ENCODE measurements at regions not wholly inside any gene's neighbourhood (a gene's known extent, or its start where the extent isn't known, plus 50 kb on each side); places are given as distances from the start of the nearest gene placed in this dataset.

DNA sequence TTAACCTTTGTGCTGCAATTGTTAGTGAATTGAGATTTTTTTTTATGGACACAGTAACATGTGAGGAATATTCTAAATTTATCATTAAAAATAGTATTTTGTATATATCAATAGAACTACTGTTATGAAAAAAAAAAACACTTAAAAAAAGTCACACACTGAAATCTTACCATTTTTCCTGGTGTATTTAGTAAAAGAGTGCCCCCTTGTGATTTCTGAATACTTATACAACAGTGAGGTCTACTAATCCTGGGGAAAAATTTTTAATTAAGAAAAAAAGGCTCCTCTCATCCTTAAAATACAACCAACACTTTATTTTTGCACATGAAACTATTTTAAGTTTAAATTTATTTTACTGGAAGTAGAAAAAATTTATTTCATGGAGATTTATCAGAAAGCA, 56.4 kb upstream of the SPOCK3 start:
- Histone ChIP-seq H4K20me1 (ENCODE audit: insufficient read depth, low read length) (no peaks in the 10 kb centered on the region), H3K27me3 (ENCODE audit: insufficient read depth, low read length) (no peaks in the 10 kb centered on the region), H3K79me2 (ENCODE audit: insufficient read depth, low read length) (no peaks in the 10 kb centered on the region), H3K4me1 (ENCODE audit: insufficient read depth, low read length) (no peaks in the 10 kb centered on the region), H3K9me3 (ENCODE audit: low read depth, low read length) (no peaks in the 10 kb centered on the region), H3K27ac (ENCODE audit: low read depth, low read length) (no peak overlapping the region), H3K36me3 (ENCODE audit: insufficient read depth, low read length) (no peaks in the 10 kb centered on the region), H3K4me3 (ENCODE audit: insufficient read depth, low read length) (no peak overlapping the region), H3K4me2 (ENCODE audit: insufficient read depth, low read length) (no peak overlapping the region), H2AFZ (ENCODE audit: low read length) (no peak overlapping the region)
- TF ChIP-seq, protein P1, sequence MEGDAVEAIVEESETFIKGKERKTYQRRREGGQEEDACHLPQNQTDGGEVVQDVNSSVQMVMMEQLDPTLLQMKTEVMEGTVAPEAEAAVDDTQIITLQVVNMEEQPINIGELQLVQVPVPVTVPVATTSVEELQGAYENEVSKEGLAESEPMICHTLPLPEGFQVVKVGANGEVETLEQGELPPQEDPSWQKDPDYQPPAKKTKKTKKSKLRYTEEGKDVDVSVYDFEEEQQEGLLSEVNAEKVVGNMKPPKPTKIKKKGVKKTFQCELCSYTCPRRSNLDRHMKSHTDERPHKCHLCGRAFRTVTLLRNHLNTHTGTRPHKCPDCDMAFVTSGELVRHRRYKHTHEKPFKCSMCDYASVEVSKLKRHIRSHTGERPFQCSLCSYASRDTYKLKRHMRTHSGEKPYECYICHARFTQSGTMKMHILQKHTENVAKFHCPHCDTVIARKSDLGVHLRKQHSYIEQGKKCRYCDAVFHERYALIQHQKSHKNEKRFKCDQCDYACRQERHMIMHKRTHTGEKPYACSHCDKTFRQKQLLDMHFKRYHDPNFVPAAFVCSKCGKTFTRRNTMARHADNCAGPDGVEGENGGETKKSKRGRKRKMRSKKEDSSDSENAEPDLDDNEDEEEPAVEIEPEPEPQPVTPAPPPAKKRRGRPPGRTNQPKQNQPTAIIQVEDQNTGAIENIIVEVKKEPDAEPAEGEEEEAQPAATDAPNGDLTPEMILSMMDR (IDR thresholded peaks at IDR 0.05; ENCODE audit: extremely low read depth, low read depth, low read length) = no peak
- no peak for DNase-seq (ENCODE audit: insufficient read length, low spot score, missing footprints)

GRCh38 chr4:167308876-167309275, 74.6 kb upstream of the SPOCK3 start:
- no peak for DNase-seq (ENCODE audit: insufficient read length, low spot score, missing footprints)
- no peaks in the 10 kb centered on the region for H3K36me3 ChIP-seq (ENCODE audit: insufficient read depth, low read length)
- no peak overlapping the region for H2AFZ ChIP-seq (ENCODE audit: low read length)
- TF ChIP-seq, protein P1 (IDR thresholded peaks at IDR 0.05; ENCODE audit: extremely low read depth, low read depth, low read length) = no peak
- no peaks in the 10 kb centered on the region for H3K27me3 ChIP-seq (ENCODE audit: insufficient read depth, low read length)
- H3K79me2 ChIP-seq (ENCODE audit: insufficient read depth, low read length) = no peaks in the 10 kb centered on the region
- no peak overlapping the region for H3K4me2 ChIP-seq (ENCODE audit: insufficient read depth, low read length)
- no peaks in the 10 kb centered on the region for H4K20me1 ChIP-seq (ENCODE audit: insufficient read depth, low read length)
- H3K4me3 ChIP-seq (ENCODE audit: insufficient read depth, low read length) = no peak overlapping the region
- H3K4me1 ChIP-seq (ENCODE audit: insufficient read depth, low read length) = no peaks in the 10 kb centered on the region
- H3K27ac ChIP-seq (ENCODE audit: low read depth, low read length) = no peak overlapping the region
- H3K9me3 ChIP-seq (ENCODE audit: low read depth, low read length) = no peaks in the 10 kb centered on the region

DNA sequence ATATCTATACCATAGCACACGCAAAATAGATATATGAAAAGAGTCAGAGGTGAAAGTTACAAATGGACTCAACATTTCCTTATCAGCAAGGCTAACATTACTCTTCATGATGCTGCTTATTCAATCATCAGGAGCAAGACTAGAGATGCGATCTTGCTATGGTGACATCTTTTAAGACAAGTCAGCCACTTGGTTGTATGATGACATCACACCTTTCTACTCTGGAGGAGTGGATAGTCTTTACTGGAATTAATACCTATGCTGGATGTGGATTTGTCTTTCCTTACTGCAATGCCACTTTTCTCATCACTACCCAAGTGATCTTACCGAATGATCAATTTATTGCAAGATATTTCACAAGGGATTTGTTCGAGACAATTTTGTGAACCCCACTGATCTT, 87.0 kb upstream of the SPOCK3 start:
- Histone ChIP-seq H4K20me1 (ENCODE audit: insufficient read depth, low read length) (no peaks in the 10 kb centered on the region), H3K27ac (ENCODE audit: low read depth, low read length) (no peak overlapping the region), H2AFZ (ENCODE audit: low read length) (no peak overlapping the region), H3K4me3 (ENCODE audit: insufficient read depth, low read length) (no peak overlapping the region), H3K4me1 (ENCODE audit: insufficient read depth, low read length) (no peaks in the 10 kb centered on the region), H3K27me3 (ENCODE audit: insufficient read depth, low read length) (no peaks in the 10 kb centered on the region), H3K36me3 (ENCODE audit: insufficient read depth, low read length) (no peaks in the 10 kb centered on the region), H3K79me2 (ENCODE audit: insufficient read depth, low read length) (no peaks in the 10 kb centered on the region), H3K4me2 (ENCODE audit: insufficient read depth, low read length) (no peak overlapping the region), H3K9me3 (ENCODE audit: low read depth, low read length) (no peaks in the 10 kb centered on the region)
- no peak for DNase-seq (ENCODE audit: insufficient read length, low spot score, missing footprints)
- TF ChIP-seq, protein P1 (IDR thresholded peaks at IDR 0.05; ENCODE audit: extremely low read depth, low read depth, low read length) = no peak

GRCh38 chr4:167339781-167340180, 105.5 kb upstream of the SPOCK3 start:
- Histone ChIP-seq H2AFZ (ENCODE audit: low read length) (no peak overlapping the region), H3K9me3 (ENCODE audit: low read depth, low read length) (peaks cover 8% of the 10 kb centered on the region), H3K27me3 (ENCODE audit: insufficient read depth, low read length) (no peaks in the 10 kb centered on the region), H3K4me2 (ENCODE audit: insufficient read depth, low read length) (no peak overlapping the region), H3K27ac (ENCODE audit: low read depth, low read length) (no peak overlapping the region), H3K4me3 (ENCODE audit: insufficient read depth, low read length) (no peak overlapping the region), H3K4me1 (ENCODE audit: insufficient read depth, low read length) (no peaks in the 10 kb centered on the region), H4K20me1 (ENCODE audit: insufficient read depth, low read length) (no peaks in the 10 kb centered on the region), H3K79me2 (ENCODE audit: insufficient read depth, low read length) (no peaks in the 10 kb centered on the region), H3K36me3 (ENCODE audit: insufficient read depth, low read length) (no peaks in the 10 kb centered on the region)
- TF ChIP-seq, protein P1 (IDR thresholded peaks at IDR 0.05; ENCODE audit: extremely low read depth, low read depth, low read length) = no peak
- DNase-seq (ENCODE audit: insufficient read length, low spot score, missing footprints) = no peak
